Superior temporal gyrus (tissue), 1 donor: ENCODE measurements at regions not wholly inside any gene's neighbourhood (a gene's known extent, or its start where the extent isn't known, plus 50 kb on each side); places are given as distances from the start of the nearest gene placed in this dataset.

ENCODE experiments used
- DNase-seq: peaks from one replicate; pipeline ENCODE4 v3.0.0-alpha.2; 2016; ENCODE audit errors: extremely low spot score

- DNase-seq = no peak
Observed at GRCh38 chr5:175243441-175243840, 200.5 kb downstream of the DRD1 start.

- no peak for DNase-seq
Observed at GRCh38 chr5:175242207-175242606, 201.8 kb downstream of the DRD1 start.

DNA sequence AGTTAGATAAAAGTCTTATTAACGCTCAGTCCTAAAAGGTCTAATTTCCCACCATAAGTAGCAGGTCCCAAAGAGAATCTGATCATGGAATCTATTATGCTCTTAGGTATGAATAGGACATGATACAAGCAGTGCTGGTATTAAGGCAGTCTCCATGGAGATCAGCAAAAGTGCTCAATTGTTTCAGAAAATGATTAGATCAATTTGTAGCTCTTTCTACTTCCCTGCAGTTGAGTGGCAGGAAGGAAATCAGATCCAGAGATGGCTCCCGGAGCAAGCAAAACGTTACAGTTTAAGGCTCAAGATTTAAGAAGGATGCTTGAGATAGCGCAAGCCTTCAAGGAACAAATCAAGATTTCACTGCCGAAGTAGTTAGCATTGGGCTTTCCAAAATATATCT is 205.7 kb downstream of the DRD1 start:
- no peak for DNase-seq

GRCh38 chr5:175236176-175236575 is 207.8 kb downstream of the DRD1 start:
- no peak for DNase-seq

DNA sequence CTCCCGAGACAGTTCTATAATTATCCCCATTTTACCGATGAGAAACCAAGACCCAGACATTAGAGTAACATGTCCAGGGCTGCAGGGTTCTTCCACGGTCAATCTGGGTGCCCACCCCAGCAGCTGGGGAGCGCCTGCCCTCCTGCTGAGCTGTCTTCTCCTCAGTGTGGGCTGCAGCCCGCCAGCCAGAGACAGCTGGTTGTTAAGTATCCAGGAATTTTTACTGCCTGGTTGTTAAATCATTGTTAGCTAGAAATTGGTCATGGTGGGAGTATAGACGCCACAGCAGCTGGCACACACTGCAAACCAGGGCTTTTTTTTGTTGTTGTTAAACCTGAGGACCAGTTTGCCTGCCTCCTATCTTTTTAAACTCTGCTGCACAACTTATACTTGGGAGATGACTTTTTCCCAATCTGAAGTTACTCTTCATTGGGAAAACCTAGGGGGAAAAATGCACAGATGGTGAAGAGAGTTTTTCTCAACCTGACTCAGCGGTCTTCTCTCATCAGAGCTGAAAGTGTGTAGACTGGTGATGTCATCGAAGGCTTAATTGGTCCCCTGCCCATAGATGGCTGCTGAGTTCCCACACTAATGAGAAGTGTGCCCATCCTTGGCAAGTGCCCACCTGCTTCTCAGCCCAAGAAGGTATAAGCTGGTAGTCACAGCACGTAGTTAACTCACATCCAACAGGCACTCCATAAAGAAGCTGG is 208.6 kb downstream of the DRD1 start:
- DNase-seq = peak; percentile 52

DNA sequence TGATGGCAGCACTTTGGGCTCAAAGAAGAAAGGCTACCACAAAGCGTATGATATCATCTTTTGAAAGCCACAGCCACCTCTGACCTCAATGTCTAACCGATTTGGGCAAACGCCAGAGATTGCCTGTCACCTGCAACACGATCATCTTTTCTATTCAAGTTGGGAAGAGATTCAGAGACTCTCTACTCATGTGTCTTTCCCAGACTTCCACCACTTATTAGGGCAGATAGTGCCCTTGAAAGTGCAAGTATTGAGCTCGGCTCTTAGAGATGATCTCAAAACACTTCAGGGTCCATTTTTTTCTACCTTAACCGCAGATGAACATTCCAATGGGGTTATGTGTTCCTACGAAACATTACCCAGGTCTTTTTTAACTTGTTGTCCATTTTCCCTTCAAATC is 213.7 kb downstream of the DRD1 start:
- no peak for DNase-seq

DNA sequence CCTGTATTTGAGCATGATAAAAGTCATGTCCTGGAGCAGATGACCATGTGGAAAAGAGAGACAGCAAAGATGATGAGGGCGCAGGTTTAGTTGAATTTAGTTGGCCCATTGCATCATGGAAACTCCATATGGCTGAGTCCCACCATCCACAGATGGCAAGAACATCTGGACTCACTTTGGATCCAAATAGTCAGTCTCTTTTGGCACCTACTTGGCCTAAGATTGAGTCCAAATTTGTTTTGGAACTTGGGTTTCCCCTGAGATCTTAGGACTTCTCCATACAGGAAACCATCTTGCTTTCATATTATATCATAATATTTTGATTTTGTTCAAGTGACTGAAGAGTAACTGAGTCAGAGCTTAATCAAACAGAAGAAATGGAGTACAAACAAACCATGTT is 217.5 kb downstream of the DRD1 start:
- DNase-seq = no peak

GRCh38 chr5:175223291-175223690 is 220.7 kb downstream of the DRD1 start:
- DNase-seq = no peak

- DNase-seq = no peak
Observed at GRCh38 chr5:175222621-175223020, 221.4 kb downstream of the DRD1 start.

DNA sequence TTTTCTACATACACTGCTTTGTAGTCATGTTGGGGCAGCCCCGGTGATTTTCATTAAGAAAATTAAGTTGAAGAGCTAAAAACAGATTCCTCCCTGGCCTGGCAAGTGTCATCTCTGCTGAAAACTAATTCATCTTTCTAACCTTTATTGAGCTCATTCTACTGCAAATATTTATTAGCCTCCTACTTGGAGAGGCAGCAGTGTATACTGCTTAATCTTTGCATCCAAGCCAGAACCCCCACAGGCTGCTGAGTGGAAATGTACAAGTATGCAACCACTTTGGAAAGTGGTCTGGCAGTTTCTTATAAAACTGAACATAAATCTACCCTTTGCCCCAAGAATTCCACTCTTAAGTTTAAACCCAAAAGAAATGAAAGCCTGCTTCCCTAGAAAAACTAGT is 223.4 kb downstream of the DRD1 start:
- DNase-seq = no peak

GRCh38 chr5:175219366-175219765 is 224.6 kb downstream of the DRD1 start:
- DNase-seq = no peak

- no peak for DNase-seq
Observed at GRCh38 chr5:175216991-175217390, 227.0 kb downstream of the DRD1 start.

GRCh38 chr5:175215906-175216305 is 228.1 kb downstream of the DRD1 start:
- no peak for DNase-seq

GRCh38 chr5:175214152-175214551 is 229.8 kb downstream of the DRD1 start:
- DNase-seq = peak; percentile 49

- no peak for DNase-seq
Observed at GRCh38 chr5:175211956-175212756, 231.8 kb downstream of the DRD1 start.

DNA sequence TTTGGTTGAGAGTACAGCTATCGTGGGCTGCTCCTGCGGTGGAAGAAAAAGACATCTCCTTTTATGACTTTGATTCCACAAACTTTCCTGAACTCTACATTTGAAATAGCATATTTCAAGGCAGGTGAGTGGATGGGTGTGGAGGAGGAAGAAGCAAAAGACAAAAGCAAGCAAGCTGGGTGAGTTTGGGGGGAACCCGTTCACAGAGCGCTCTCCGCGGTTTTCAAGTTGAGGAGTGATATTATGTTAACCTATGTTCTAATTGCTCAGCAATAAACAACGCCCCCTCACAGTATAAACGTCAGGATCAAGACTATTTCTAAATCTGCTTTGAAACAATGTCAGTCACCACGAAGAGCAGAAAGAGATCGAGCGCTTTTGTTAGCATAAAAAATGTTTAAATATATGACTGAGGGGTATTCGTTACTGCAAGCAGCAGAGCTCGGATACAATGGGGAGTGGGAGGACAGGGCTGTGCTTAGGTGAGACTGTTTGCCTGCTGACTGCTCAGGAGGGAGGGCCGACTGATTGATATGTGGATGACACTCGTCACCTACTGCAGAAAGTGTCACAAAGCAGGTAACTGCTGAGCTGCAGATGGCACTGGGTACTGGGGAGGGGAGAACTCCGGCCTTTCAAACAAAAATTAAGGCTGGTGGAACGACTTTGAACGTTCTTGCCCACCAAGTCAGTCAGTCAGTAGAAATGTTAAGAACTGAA is 236.5 kb downstream of the DRD1 start:
- DNase-seq = no peak

GRCh38 chr5:175206669-175207068 is 237.3 kb downstream of the DRD1 start:
- no peak for DNase-seq

- DNase-seq = no peak
Observed at GRCh38 chr5:175202463-175203068, 241.4 kb downstream of the DRD1 start.

DNA sequence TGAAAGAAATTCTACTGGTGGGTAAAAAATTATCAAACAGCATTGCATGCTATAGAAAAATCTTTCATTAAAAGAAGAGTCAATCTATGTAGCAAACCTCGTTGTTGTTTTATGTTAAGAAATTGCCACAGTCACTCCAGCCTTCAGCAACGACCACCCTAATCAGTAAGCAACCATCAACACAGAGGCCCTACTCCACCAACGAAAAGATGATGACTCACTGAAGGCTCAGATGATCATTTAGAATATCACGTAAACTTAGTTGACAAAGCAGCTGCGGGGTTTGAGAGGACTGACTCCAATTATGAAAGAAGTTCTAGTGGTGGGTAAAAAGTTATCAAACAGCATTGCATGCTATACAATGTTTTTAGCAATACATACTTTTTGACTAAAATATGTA is 242.6 kb downstream of the DRD1 start:
- DNase-seq = no peak

DNA sequence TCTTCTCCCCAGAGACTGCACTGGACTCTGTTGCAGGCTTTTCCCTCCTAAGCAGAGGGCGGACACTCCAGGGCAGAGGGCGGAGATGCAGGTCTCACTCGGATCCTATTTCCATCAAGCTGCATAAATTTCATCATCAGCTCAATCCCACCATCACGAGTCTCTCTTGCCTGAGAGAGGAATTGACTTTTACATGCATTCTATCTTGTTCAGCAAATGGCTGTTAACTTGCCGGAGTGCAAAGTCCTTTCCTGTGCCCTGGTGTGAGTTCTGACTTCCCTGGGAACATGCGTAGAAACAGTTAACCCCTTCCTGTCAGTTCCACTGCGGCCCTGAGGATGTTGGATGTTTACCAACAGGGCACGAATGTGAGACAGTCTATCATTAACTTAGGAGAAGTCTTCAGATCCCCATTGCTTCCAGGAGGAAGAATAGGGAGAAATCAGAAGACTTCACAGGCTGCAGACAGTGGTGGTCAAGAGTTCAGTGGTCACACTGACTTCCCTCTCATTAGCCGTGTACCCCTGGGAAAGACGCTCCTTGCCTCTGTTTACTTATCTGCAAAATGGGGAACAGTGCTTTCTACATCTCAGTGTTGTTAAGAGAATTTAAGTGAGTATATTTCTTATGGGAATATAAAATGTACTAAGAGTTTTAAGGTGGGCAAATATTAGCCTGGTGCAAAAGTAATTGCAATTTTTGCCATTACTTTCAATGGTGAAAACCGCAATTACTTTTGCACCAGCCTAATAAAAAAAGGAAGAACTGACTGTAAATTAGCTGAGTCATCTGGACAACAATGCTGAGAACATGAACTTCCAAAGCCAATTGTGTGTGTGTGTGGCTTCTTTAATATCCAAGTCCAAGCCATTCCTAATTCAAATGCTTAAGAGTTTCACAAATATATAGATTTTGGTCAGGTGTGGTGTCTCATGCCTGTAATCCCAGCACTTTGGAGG is 248.0 kb downstream of the DRD1 start:
- DNase-seq = no peak

DNA sequence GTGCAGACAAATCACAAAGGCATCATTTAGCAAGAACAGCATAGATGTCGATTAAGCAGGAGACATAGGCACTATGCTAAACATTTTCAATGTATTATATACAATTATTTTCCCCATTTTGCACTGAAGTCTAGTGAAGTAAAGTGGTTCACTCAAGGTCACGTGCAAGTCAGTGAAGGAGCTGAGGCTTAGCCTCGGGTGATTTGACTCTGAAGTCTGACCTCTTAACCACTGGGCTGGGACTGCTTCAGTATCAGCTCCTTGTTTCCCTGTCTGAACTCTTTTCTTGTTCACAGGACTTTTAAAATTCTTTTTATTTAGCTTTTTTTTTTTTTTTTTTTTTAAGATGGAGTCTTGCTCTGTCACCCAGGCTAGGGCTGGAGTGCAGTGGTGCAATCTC is 262.7 kb downstream of the DRD1 start:
- no peak for DNase-seq
